ENCODE measurements at regions not wholly inside any gene's neighbourhood (a gene's known extent, or its start where the extent isn't known, plus 50 kb on each side); places are given as distances from the start of the nearest gene placed in this dataset.

DNA sequence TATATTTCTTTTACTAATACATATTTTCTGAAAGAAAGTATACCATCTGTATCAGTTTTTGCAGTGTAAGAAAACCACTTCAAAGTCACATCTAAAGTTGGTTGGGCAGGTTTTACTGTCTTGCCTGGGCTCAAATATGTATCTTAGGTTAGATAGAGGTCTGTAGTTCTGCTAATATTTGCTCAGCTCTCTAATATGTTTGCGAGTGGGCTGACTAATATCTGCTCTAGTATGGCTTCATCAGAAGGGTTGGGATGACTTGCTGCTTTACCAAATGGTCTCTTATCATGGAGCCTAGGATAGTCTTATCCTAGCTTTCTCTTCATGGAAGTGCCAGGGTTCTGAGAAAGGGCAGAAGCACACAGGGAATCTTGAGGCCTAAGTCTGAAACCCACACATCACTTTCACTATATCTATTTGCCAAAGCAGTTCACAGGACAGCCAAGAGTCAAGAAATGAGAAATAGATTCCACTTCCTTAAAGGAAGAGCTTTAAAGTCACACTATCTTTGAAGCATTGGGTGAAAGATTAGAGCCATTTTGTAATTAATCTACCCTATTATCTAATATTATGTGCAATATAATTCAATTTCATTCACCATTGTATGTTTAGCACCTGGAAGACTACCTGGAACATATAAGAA is 610.0 kb downstream of the KCNJ3 start:
- TF ChIP-seq CTCF (conservative IDR thresholded peaks at IDR 0.05 in 1 of 2, IDR thresholded peaks at IDR 0.05 in 1 of 2; ENCODE audit: low read depth in 1 of 2, low read length in 2 of 2), result no peak
- no peak for TF ChIP-seq EZH2 (IDR thresholded peaks at IDR 0.05; ENCODE audit: low read length, missing control alignments)

Data from fibroblast of lung (primary cell).